SU-DHL-6 (cell line): ENCODE measurements at regions not wholly inside any gene's neighbourhood (a gene's known extent, or its start where the extent isn't known, plus 50 kb on each side); places are given as distances from the start of the nearest gene placed in this dataset.

ENCODE experiments used
- H2AFZ ChIP-seq: fragments of 200-600 bp; sonication (generic); 2 replicates; pipeline ENCODE4 v1.6.1; 2014; ENCODE audit warnings: low read depth, mild to moderate bottlenecking, moderate library complexity, mixed read lengths, antibody characterized with exemption, low read length; ENCODE audit not compliant: severe bottlenecking
- H3F3A ChIP-seq: fragments of 200-600 bp; shearing (Covaris generic); 2 replicates; pipeline ENCODE4 v1.6.0; 2016; ENCODE audit warnings: antibody characterized with exemption, mild to moderate bottlenecking; ENCODE audit not compliant: insufficient read depth
- H3K27ac ChIP-seq: fragments of 200-600 bp; sonication (generic); 2 replicates; pipeline ENCODE4 v1.5.1; 2016; ENCODE audit warnings: low read depth, mild to moderate bottlenecking, low read length, moderate library complexity, mixed read lengths
- H3K27me3 ChIP-seq: fragments of 200-600 bp; sonication (generic), shearing (Covaris generic); 2 replicates; pipeline ENCODE4 v1.6.0; 2014; ENCODE audit warnings: mild to moderate bottlenecking, low read length
- H3K36me3 ChIP-seq: fragments of 200-600 bp; sonication (generic); 2 replicates; pipeline ENCODE4 v1.6.1; 2014; ENCODE audit warnings: mild to moderate bottlenecking, low read length, mixed read lengths
- H3K4me2 ChIP-seq: fragments of 300-600, 200-600 bp; shearing (Covaris generic), sonication (generic); 2 replicates; pipeline ENCODE4 v1.6.0; 2014; ENCODE audit warnings: low read length, low read depth, mild to moderate bottlenecking; ENCODE audit not compliant: poor library complexity, severe bottlenecking
- H3K4me3 ChIP-seq: fragments of 200-600 bp; sonication (generic); 2 replicates; pipeline ENCODE4 v1.5.1; 2014; ENCODE audit warnings: antibody characterized with exemption, low read length, mild to moderate bottlenecking, mixed read lengths; ENCODE audit not compliant: insufficient read depth, poor library complexity, severe bottlenecking
- H3K79me2 ChIP-seq: fragments of 200-600 bp; sonication (generic); 2 replicates; pipeline ENCODE4 v1.6.1; 2014; ENCODE audit warnings: mild to moderate bottlenecking, low read length, moderate library complexity; ENCODE audit not compliant: insufficient read depth
- H3K9ac ChIP-seq: fragments of 200-600 bp; sonication (generic); 2 replicates; pipeline ENCODE4 v1.7.0; 2014; ENCODE audit warnings: mild to moderate bottlenecking, low read length
- H3K9me2 ChIP-seq: fragments of 200-600 bp; sonication (generic); replicated peaks from 2 replicates; pipeline ENCODE4 v1.6.1; 2014; ENCODE audit warnings: low read length; ENCODE audit not compliant: insufficient read depth
- H3K9me3 ChIP-seq: fragments of 200-600 bp; sonication (generic); 2 replicates; pipeline ENCODE4 v1.6.1; 2014; ENCODE audit warnings: low read length, mixed read lengths; ENCODE audit not compliant: insufficient read depth
- H4K20me1 ChIP-seq: fragments of 200-600 bp; sonication (generic); 2 replicates; pipeline ENCODE4 v1.6.1; 2014; ENCODE audit warnings: low read depth, mild to moderate bottlenecking, antibody characterized with exemption, low read length, moderate library complexity, mixed read lengths
- CTCF ChIP-seq: fragments of 200-600 bp; sonication (generic); IDR thresholded peaks from one replicate; pipeline ENCODE4 v1.5.1; 2017; ENCODE audit warnings: antibody characterized with exemption, mild to moderate bottlenecking, low read length, moderate library complexity; ENCODE audit not compliant: insufficient read depth, poor library complexity, severe bottlenecking
- EZH2phosphoT487 ChIP-seq: fragments of 200-600 bp; sonication (generic), shearing (Covaris generic); conservative IDR thresholded peaks from 2 replicates; pipeline ENCODE4 v1.6.1; 2018; ENCODE audit warnings: mild to moderate bottlenecking, antibody characterized with exemption, low read length, moderate library complexity, mixed read lengths

DNA sequence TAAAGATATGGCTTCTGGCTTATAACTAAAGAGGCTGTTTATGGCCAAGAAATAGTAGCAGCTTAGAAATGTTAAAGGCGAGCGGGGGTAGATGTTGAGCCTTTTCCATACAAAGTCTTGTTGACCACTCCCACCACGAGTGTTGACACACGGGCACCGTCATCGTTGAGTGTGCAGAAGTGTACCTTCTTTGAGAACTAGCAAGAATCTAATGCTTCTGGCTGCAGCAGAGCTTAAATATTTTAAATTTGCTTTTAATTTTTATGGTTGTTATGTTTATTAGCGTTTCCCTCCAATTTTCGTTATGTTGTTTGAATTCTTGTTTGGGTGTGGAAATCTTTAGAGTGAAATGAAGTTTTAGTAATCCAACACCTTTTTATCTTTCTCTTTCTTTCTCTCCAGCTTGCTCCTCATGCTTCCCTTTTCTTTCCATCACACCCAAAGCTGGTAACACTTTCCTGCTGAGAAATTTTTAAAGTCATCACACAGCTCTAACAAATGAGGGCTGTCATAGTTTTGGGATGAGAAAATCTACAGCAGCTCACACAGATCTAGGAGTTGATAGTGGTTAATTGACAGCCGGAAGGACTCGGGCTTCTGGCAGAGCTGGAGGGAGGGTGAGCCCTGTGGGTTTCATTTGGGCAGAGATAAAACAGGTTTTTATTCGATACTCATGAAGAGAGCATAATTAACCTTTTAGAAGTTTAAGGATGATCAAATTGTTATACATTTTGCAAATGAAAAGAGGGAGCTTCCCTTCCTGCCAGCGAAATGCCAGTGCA lies 120.1 kb upstream of the ZNF608 start:
- H3K4me2 ChIP-seq: no peak overlapping the region
- H4K20me1 ChIP-seq: no peaks in the 10 kb centered on the region
- H2AFZ ChIP-seq: no peak overlapping the region
- H3K27me3 ChIP-seq: no peaks in the 10 kb centered on the region
- TF ChIP-seq CTCF (no peak), EZH2phosphoT487 (no peak)
- H3F3A ChIP-seq: no peaks in the 10 kb centered on the region
- H3K4me3 ChIP-seq: no peak overlapping the region
- no peaks in the 10 kb centered on the region for H3K79me2 ChIP-seq
- no peaks in the 10 kb centered on the region for H3K36me3 ChIP-seq
- H3K9me2 ChIP-seq: no peaks in the 10 kb centered on the region
- no peak overlapping the region for H3K9ac ChIP-seq
- no peaks in the 10 kb centered on the region for H3K9me3 ChIP-seq
- H3K27ac ChIP-seq: no peak overlapping the region

DNA sequence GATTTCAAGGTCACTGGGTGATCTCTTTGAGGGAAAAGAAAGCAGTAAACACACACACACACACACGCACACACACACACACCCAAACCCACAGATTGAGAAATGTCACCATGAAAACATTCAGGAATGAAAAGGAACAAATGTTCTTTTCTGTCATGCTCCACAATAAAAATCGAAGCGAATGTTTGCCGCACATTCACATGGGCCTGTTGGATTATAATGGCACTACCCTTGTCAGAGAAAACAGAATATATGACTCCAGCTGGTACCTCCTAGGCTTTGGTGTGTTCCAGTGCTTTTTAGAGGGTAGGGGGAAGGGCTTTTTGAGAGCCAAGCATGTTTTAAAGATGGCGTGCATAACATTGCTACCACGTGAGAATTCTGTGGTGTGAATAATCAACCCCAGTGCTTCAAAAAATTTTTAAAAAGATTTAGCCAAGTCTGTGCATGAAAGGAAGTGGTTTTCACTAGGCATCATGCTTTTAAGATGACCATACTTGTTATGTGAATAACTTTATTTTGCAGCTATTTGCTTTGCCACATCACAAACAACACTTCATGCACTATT lies 120.8 kb upstream of the ZNF608 start:
- H2AFZ ChIP-seq: no peak overlapping the region
- H3K4me2 ChIP-seq: no peak overlapping the region
- H3K9me2 ChIP-seq: no peaks in the 10 kb centered on the region
- H4K20me1 ChIP-seq: no peaks in the 10 kb centered on the region
- no peaks in the 10 kb centered on the region for H3F3A ChIP-seq
- H3K27me3 ChIP-seq: no peaks in the 10 kb centered on the region
- H3K27ac ChIP-seq: no peak overlapping the region
- H3K79me2 ChIP-seq: no peaks in the 10 kb centered on the region
- H3K9me3 ChIP-seq: no peaks in the 10 kb centered on the region
- no peak for TF ChIP-seq CTCF
- no peak for TF ChIP-seq EZH2phosphoT487
- no peak overlapping the region for H3K9ac ChIP-seq
- H3K36me3 ChIP-seq: no peaks in the 10 kb centered on the region
- H3K4me3 ChIP-seq: no peak overlapping the region

- Histone ChIP-seq H3K9ac (no peak overlapping the region), H2AFZ (no peak overlapping the region), H3F3A (no peaks in the 10 kb centered on the region), H3K27ac (no peak overlapping the region), H3K4me3 (no peak overlapping the region), H4K20me1 (no peaks in the 10 kb centered on the region), H3K79me2 (no peaks in the 10 kb centered on the region), H3K9me2 (no peaks in the 10 kb centered on the region), H3K4me2 (no peak overlapping the region), H3K36me3 (no peaks in the 10 kb centered on the region), H3K27me3 (no peaks in the 10 kb centered on the region), H3K9me3 (no peaks in the 10 kb centered on the region)
- TF ChIP-seq CTCF (no peak), EZH2phosphoT487 (no peak)
Measured at GRCh38 chr5:124868676-124869075, 122.2 kb upstream of the ZNF608 start.
